Suppressor macrophage treated with lipopolysaccharide for 1 hour (primary cell): ENCODE measurements at regions not wholly inside any gene's neighbourhood (a gene's known extent, or its start where the extent isn't known, plus 50 kb on each side); places are given as distances from the start of the nearest gene placed in this dataset.
A peak's percentile ranks its signal among the peaks of the same experiment; 100 is the strongest.
"Not testable (repeated sequence)": the region's sequence is repeated elsewhere in the genome, so short reads cannot be mapped to it uniquely, and the experiment has no call there.

ENCODE experiments used
- DNase-seq, 3 donors: peaks; one replicate each; pipeline ENCODE4 v3.0.0-alpha.2; 2020 to 2022

DNA sequence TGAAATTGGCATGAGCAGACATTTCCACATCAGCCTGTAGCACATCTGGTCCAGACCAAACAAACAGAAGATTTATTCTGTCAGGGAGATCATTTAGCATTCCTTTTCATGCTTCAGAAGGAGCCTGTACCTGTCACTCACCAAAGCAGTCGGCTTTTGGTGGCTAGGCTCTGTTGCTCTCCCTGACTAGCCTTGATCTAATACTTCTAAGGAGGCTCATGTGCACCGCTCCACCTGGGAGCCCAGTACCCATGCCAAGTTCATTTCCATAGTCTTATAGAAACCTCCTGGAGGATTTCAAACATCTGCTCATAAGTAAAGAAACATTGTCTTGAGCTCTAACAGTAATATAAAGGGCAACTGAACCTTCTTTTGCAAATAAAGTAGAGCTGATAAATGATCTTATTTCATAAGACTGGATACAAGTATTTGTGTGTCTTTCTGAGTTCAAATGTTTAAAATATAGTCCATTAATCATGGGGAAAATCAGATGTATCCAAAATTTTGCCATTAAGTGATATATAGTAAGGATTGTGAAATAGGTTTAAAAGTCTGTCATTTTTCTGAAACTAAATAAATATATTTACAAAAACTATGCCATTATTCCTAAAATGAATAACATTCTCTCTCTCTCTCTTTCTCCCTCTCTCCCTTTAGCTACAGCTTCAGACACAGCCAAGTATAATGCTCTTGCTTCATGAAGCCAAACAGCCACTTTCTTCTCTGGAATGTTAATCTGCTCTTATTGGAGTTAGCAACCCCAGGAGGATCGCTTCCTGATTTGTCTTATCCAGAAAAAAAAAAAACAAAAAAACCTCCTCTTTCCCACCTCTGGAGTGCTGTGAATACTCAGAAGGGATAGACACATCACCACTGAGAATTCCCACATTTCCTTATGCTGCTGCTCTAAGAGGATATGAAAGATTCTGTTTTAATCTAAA is 192.7 kb upstream of the TFAP2D start:
- no peak for DNase-seq

DNA sequence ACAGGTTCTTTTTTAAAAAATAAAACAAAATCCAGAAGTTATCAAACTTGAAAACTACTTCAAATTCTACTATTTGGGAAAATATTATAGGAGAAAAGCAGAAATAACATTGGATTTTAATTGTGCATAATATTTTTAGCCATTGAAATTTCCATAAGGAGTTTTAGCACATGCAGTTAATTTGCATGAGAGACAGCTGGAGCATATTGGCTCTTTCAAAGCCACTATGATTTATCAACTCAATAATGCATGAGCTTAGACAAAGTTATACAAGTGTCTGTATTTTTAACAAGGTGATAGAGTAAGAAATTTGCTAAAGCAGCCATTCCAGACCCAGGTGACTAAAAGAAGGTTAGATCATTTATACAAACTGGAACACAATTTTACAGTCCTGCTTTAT is 189.0 kb upstream of the TFAP2D start:
- DNase-seq, result no peak

DNA sequence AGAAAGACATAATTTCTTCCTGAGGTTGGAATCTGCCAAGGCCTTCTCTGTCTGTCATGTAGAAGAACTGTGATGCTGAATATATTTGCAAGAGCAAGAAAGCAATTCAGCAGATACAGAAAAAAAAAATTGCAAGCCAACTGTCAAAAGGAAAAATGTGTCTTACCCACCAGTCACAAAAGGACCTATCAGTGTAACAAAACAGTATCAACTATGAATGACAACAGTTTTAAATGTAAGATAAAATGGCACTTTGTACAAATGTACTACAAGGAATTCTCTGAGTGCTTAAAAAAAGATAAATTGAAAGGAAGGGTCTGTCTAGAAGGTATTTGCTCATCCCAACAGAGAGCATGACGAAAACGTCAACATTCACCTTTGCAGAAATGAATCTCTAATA is 185.3 kb upstream of the TFAP2D start:
- no peak for DNase-seq

DNA sequence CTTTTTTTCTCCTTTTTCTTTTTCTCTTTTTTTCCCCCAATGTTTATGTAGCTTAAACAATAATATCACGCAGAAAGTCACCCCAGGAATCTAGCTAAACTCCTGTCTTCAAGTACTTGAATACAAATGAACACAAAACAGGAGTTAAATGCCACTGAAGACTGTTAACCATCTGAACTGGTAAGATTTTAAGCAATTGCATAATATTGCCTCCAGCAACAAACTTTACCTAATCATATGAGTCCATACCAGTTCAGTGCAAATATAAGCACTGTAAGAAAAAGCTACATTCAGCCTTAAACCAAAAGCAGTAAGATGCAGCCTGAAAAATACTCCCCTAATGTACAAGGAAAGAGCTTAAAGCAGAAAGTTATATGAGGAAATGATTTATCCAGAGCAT is 173.9 kb upstream of the TFAP2D start:
- DNase-seq, result no peak

DNA sequence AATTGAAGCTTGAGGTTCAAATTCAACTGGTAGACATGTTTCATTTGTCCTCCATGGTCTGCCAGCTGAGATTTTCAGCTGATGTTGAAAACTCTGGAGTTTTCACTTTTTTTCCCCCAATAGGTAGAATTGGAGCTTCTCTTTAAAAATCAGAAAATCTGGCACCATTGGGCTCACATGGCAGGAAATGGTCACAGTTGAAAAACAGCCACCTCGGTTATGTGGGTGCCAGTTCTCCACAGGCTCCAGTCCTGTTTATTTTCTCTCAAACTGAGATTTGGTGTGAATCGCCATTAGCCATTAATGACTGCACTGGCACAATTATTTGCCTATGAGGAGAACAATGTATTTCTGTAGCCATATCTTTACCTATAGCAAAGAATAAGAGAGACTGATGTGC is 171.4 kb upstream of the TFAP2D start:
- no peak for DNase-seq

DNA sequence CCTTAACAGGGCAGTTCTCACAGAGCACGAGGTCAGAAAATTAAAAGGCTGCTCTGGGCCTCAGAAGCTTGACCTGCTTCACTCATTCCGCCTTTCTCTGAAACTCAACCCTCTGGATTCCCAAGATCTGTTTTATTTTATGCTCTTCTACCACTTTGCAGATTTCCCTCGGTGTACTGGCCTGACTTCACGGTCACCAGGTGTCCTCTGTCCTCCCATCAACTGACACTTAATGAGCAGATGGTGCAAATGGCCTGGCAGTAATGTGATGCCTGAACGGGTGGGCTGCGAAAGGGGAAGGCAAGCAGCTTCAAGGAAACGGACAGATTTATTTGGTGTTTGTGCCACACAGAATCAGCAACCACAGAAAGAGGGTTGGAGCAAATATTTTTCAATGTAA is 169.7 kb upstream of the TFAP2D start:
- DNase-seq, result no peak

DNA sequence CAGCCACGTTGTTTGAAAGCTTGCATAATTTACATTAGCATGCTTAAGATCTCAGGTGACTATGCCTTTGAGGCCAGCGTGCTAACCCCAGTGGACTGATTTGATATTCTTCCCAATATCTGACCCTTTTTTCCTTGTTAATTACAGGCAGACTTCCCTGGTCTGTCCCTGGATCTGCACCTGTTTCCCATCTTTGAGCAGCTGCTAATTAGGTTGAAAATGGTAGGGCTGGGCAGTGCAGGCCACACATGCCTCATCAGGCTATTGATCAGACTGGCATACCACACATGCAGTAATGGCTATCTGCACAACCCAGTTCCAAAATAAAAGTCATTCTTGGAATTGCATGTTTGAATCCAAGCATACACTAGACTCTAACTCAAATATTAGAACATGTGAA is 164.3 kb upstream of the TFAP2D start:
- no peak for DNase-seq

DNA sequence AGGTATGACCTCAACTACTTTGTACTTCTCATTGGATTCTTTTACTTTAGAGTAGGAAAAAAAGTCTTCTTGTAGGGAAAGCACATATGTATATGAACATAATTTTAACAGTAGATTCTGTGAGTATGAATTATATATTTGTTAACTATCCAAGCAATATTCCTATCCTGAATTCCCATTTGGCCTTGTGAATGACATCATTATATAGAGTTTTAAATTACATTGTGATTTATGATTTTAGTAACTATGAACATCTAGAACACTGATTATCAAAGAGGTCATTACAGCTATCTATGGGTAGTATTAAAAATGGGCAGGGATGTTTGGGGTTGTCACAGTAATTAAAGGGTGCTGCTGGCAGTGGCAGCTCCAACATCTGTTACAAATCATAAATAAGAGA is 163.9 kb upstream of the TFAP2D start:
- no peak for DNase-seq

DNA sequence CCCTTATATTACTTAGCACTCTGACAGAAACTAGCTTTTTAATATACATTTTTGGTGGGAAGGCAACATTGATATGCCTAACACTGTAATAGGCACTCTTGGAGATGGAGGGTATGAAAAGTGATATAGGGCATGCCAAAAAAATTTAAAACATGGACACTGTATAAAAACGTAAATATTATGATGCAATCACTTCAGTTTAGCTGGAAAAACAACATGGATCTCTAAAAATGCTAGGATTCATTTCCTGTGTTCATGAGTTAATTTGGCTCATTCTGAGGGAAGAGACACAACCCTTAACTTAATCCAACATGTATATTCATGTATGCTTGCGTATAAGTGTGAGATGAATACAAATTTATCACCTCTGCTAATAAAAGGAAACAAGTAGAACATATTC is 157.3 kb upstream of the TFAP2D start:
- no peak for DNase-seq

DNA sequence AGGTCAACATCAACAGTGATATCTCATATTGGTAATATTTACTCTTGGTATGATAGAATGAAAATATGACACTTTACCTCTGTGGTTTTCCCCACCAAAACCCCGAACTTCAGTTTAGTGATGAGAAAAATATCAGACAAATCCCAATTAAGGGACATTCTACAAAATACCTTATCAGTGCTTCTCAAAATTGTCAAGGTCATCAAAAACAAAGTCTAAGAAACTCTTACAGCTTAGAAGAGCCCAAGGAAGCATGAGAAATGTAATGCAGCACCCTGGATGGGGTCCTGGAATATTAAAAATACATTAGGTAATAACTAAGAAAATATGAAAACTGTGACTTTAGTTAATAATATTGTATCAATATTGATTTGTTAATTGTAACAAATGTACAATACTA is 148.3 kb upstream of the TFAP2D start:
- no peak for DNase-seq

DNA sequence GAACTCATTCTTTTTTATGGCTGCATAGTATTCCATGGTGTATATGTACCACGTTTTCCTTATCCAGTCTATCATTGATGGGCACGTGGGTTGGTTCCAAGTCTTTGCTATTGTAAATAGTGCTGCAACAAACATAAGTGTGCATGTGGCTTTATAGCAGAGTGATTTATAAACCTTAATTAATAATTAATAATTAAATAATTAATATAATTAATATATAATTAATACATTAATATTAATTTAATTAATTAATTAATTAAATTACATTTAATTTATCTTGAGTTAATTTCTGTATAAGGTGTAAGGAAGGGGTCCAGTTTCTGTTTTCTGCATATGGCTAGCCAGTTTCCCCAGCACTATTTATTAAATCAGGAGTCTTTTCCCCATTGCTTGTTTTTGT is 142.1 kb upstream of the TFAP2D start:
- DNase-seq, result not testable (repeated sequence)

DNA sequence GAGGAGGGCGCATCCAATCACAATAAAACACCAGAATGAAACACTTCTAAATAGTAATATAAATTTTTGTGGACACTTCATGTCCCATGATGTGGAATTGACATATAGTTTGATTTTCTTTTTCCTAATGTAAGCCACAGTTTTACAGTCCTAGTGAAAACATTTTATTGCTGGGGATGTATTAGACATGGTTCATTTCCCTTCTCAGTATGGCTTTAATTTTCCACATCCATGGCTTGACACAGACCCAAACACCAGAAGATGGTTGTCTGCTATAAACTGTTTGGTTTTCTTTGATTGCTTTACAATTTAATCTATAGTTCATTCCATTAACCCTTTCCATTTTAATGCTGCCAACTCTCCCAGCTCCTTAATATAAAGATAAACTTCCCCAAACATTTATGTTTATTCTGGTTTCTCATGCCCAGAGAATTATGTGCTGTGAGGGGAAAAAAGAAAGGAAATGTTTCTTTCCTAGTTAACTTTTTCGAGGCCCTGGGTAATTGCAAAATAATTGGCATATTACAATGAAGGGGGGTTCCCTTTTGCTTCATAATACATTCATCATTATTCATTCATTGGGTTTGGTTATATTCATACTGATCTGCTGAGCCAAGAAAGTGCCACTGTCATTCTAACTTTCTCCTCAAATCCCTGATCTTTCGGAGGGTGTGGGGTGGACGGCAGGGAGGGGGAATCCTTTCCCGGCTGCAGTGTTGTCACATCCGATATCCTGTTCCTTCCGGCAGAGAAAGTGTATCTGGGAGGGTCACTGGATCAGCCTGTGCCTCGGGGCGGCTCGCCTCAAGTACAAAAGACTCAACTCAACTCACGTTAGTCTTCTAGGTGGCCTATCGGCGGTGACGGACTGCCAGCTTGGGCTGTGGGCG is 127.6 kb upstream of the TFAP2D start:
- no peak for DNase-seq

DNA sequence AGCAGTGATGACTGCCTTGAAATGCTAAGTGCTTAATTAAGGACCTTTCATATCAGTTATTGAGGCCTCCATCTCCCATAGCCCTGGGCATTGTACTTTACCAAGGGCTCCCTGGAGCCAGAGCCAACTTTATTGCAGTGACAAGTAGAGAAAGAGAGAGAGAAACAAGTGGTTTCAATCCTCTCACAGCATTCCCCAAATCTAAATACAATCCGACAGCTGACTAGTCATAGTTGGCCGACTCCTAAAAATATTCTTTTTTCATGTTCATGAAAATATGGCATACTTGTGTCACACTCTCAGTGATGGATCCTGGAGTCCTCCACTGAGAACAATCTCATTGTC is 127.0 kb upstream of the TFAP2D start:
- DNase-seq, result no peak

DNA sequence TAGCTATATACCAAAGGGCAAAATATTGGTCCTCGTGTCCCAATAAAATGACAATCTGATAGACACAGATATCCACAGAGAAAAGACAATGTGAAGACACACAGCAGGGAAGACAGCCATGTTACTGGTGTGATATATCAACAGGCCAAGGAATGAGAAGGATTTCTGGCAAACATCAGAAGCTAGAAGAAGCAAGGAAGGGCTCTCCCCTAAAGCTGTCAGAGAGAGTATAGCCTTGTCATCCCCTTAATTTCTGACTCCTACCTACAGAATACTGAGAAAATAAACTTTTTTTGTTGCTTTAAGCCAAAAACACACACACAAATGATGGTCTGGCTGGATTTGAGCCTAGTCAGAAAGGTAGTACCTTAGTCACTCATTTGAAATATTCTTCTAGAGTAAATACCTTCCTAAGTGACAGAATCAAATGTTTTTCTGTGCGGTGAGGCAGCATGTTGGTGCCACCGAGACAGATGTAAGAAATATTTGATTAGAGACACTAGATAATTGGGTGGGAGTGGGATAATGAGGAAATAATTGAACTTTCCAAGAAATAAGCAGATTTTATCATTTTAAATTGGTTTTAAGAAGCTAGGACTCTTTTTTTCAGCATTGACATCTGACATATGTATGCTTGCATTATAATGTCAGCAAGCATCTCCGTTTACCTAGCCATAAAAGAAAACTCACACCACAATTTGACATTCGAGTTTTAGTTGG is 123.4 kb upstream of the TFAP2D start:
- no peak for DNase-seq

DNA sequence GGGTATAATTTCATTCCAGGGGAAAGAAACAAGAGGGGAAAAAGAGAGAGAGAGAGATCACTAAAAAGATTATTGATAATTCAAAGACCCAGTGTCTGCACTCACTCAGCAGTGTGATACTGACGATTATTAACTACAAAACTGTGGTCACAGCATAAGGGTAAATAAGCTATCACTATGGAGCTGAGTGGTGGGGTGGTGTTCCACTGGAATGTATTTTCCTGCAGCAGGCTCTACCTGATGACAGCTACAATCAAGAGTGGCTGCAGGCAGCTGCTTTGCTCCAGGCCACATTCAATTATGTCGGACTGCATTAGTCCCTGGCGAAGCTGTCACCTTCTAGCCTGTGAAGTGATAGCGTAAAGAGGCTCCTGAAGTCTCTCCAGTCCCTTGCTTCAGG is 122.2 kb upstream of the TFAP2D start:
- no peak for DNase-seq

DNA sequence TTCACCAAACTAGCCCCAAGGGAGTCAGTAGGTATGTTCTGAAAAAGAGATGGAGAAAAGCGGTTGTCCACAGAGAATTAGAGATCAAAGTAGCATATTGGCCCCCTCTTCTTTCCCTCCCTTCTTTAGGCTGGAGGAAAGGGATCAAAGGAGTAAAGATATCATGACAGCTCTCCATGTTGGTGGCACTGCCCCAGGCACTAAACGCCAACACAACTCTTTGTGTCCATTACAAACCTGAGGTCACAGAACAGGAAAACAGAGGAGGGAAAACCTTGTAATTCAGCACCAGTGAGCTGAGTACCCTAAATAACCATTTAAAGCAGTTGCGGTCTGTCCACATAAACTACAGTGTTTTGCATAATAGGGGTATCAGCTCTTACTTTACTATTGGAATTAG is 113.0 kb upstream of the TFAP2D start:
- DNase-seq, result no peak

DNA sequence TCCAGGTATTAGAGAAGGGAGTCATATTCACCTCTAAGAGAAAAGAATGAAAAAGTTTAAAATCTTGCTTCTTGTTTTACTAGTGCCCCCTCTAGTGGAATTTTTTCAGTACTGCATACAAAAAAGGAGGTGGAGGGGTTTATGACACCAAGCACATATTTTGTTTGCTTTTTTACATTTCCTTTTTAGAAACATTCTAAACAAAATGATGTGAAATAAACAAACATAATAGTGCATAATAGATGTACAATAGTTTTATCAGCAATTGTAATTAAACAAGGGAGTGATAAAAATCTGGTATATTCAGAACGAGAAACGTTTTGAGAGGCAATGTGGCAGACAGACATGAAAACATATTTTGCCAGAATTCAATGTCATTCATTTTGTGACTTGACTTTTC is 111.0 kb upstream of the TFAP2D start:
- DNase-seq, result peak; percentile 40 to 57 (median 44)

DNA sequence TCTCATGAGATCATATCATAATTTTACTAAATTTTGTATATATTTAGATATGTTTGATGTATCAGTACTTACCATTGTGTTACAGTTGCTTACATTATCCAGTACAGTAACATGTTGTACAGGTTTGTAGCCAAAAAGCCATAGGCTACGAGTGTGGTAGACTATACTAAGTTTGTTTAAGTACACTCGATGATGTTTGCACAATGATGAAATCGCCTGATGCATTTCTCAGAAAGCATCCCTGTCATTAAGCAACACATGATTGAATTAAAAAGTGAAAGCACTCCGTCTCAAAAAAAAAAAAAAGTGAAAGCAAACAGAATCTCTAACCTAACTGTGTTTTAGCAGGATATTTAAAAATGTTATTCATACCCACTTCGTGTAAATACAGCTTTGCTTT is 104.9 kb upstream of the TFAP2D start:
- peak in 1 of 3 donors; percentile 11 for DNase-seq

DNA sequence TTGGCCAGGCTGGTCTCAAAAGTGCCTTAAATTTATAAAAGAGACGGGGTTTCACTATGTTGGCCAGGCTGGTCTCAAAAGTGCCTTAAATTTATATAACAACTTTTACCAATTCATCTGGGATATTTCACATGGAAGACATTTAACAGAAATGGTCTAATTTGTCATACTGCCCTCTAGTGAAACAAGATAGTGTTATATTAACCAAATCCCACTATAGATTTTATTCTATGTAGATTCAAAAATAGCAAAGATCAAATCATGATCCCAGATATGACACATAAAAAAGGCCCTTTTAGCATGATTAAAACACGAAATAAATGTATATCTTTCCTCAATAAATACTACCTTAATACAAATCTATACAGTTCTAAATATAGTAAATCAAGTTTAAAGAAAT is 102.8 kb upstream of the TFAP2D start:
- peak in 1 of 3 donors; percentile 15 for DNase-seq

DNA sequence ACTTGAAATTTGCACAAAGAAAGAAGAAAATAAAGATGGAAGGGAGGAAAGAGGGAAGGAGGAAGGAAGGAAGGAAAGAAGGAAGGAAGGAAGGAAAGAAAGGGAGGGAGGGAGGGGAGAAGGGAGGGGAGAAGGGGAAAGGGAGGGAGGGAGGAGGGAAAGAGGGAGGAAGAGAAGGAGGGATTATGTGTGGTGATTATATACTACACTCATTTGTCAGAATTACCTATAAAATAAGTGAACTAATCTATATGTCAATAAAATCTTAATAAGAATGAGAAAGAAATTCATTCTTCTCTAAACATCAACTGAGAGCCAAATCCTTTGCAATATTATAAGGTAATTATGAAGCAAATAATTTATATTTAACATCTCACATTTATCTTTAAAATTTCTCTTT is 77.9 kb upstream of the TFAP2D start:
- DNase-seq, result no peak

DNA sequence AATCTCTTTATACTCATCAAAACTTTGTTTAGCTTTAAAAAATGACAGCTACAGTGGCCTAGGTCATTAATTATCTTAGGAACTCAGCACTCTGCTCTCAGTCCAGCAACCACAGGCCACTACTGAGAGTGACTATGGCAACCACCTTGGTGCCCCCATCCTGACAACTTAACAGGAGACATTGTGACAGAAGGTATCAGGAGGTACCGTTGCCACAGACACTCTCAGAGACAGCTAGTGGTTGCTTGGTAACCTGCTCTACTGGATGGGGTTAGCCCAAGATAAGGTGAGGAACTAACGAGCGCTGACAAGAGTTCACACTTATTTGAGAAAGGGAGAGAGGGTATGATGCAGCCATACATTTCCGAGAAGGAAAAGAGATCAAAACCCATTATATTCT is 76.1 kb upstream of the TFAP2D start:
- DNase-seq, result no peak

DNA sequence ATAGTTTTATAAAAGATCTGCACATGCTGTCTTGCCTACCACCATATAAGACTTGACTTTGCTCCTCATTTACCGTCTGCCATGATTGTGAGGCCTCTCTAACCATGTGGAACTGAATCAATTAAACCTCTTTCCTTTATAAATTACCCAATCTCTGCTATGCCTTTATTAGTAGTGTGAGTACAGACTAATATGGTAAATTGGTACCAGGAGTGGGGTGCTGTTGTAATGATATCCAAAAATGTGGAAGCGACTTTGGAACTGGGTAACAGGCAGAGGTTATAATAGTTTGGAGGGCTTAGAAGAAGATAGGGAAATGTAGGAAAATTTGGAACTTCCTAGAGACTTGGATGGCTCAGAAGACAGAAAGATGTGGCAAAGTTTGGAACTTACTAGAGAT is 64.2 kb upstream of the TFAP2D start:
- no peak for DNase-seq

DNA sequence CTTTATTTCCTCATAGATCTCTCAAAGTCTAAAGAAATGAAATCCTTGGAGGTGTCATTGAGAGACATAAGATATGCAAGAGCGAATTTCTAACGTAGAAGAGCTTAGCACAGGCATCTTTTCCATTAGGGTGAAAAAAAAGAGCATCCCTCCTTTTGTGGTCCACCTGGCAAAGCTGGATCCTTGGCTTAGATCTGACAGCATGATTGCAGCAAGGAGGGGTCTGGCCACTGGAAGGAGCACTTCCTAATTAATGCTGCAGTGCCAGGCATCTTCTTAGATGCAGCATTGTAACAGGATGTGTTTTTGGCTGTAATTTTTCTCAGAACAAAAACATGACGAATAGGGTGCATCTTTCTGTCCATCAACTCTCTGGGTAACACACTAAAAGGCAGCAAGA is 60.1 kb upstream of the TFAP2D start:
- no peak for DNase-seq

DNA sequence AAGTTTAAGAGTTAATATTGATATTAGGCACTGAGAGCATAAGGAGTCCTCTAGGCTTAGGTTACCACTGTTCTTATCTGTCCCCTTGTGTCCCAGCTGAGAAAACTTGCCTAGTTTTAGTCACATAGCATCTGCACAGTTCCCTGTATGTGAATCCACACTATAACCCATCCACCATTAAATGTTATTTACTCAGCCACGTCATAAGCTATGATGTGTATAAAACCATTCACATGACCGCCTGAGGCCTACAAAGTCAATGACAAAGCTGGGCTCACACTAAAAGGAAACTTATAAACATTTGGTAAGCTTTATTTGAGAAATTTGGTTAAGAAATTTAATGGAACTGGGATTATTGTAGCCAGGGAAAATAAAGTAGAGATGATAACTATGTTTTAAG is 59.2 kb upstream of the TFAP2D start:
- no peak for DNase-seq
